GM18909 (cell line): ENCODE measurements at regions not wholly inside any gene's neighbourhood (a gene's known extent, or its start where the extent isn't known, plus 50 kb on each side); places are given as distances from the start of the nearest gene placed in this dataset.

Source experiments
- ATAC-seq: cut with Tn5 transposase; IDR thresholded peaks from one replicate; pipeline ENCODE4 v1.9.1; 2021; ENCODE audit warnings: mild to moderate bottlenecking; ENCODE audit not compliant: unreplicated experiment, poor library complexity

- no peak for ATAC-seq
These were observed 317.4 kb downstream of the STIM2 start for GRCh38 chr4:27178061-27178460.

GRCh38 chr4:27181693-27182092 lies 321.1 kb downstream of the STIM2 start:
- no peak for ATAC-seq

- ATAC-seq = no peak
These were observed 321.6 kb downstream of the STIM2 start for GRCh38 chr4:27182211-27182610.

- ATAC-seq = no peak
These were observed 324.0 kb downstream of the STIM2 start for GRCh38 chr4:27184508-27185155.

- ATAC-seq = no peak
These were observed 326.1 kb downstream of the STIM2 start for GRCh38 chr4:27186710-27187109.

GRCh38 chr4:27187786-27188185 lies 327.1 kb downstream of the STIM2 start:
- no peak for ATAC-seq

- ATAC-seq = no peak
These were observed 329.0 kb downstream of the STIM2 start for GRCh38 chr4:27189683-27190082.

- no peak for ATAC-seq
These were observed 331.0 kb downstream of the STIM2 start for GRCh38 chr4:27191592-27191991.

- ATAC-seq = no peak
These were observed 334.0 kb downstream of the STIM2 start for GRCh38 chr4:27194599-27195176.

- ATAC-seq = no peak
These were observed 337.6 kb downstream of the STIM2 start for GRCh38 chr4:27198246-27198645.

GRCh38 chr4:27198971-27199370 lies 338.3 kb downstream of the STIM2 start:
- ATAC-seq = no peak

GRCh38 chr4:27206009-27206408 lies 345.4 kb downstream of the STIM2 start:
- no peak for ATAC-seq

- ATAC-seq = no peak
These were observed 350.3 kb downstream of the STIM2 start for GRCh38 chr4:27210956-27211355.

- ATAC-seq = no peak
These were observed 353.4 kb downstream of the STIM2 start for GRCh38 chr4:27214010-27214409.

GRCh38 chr4:27215220-27215826 lies 354.7 kb downstream of the STIM2 start:
- ATAC-seq = no peak

- ATAC-seq = no peak
These were observed 356.7 kb downstream of the STIM2 start for GRCh38 chr4:27217261-27217769.

GRCh38 chr4:27218013-27218412 lies 357.4 kb downstream of the STIM2 start:
- no peak for ATAC-seq

GRCh38 chr4:27223326-27223725 lies 362.7 kb downstream of the STIM2 start:
- ATAC-seq = no peak

- ATAC-seq = no peak
These were observed 372.9 kb downstream of the STIM2 start for GRCh38 chr4:27233531-27233930.

GRCh38 chr4:27234306-27234899 lies 373.8 kb downstream of the STIM2 start:
- ATAC-seq = no peak

- ATAC-seq = no peak
These were observed 379.0 kb downstream of the STIM2 start for GRCh38 chr4:27239641-27240040.
